Stimulated activated memory B cell treated with anti-CD40 and anti-IgM and Interleukin-4, amounts not matched to agents 10 μg/mL and 1 μg/mL and 100 μg/mL, for 72 hours (primary cell): ENCODE measurements at regions not wholly inside any gene's neighbourhood (a gene's known extent, or its start where the extent isn't known, plus 50 kb on each side); places are given as distances from the start of the nearest gene placed in this dataset.
"Not testable (repeated sequence)": the region's sequence is repeated elsewhere in the genome, so short reads cannot be mapped to it uniquely, and the experiment has no call there.

Experiments used
- ATAC-seq: fragments of 150-1000 bp; cut with Tn5 transposase; 2 replicates; pipeline ENCODE4 v1.10.0; 2021
- H3K27ac Mint-ChIP-seq: one replicate; pipeline ENCODE4 v1.8.0; 2022; ENCODE audit warnings: mild to moderate bottlenecking, mixed read lengths
- H3K27me3 Mint-ChIP-seq: one replicate; pipeline ENCODE4 v1.8.0; 2022; ENCODE audit warnings: mixed read lengths
- H3K36me3 Mint-ChIP-seq: one replicate; pipeline ENCODE4 v1.8.0; 2022; ENCODE audit warnings: mixed read lengths
- H3K4me1 Mint-ChIP-seq: one replicate; pipeline ENCODE4 v1.8.0; 2022; ENCODE audit warnings: mixed read lengths
- H3K4me3 Mint-ChIP-seq: one replicate; pipeline ENCODE4 v1.8.0; 2022; ENCODE audit warnings: mild to moderate bottlenecking, moderate library complexity, mixed read lengths
- H3K9me3 Mint-ChIP-seq: one replicate; pipeline ENCODE4 v1.8.0; 2022; ENCODE audit warnings: mixed read lengths

GRCh38 chr12:83931451-83931850 lies 981.1 kb downstream of the SLC6A15 start:
- no peaks in the 10 kb centered on the region for H3K4me1 Mint-ChIP-seq
- no peaks in the 10 kb centered on the region for H3K36me3 Mint-ChIP-seq
- H3K9me3 Mint-ChIP-seq: peaks cover 3% of the 10 kb centered on the region
- no peak for ATAC-seq
- H3K27me3 Mint-ChIP-seq: no peaks in the 10 kb centered on the region
- no peak overlapping the region for H3K4me3 Mint-ChIP-seq
- no peak overlapping the region for H3K27ac Mint-ChIP-seq

- not testable (repeated sequence) for H3K9me3 Mint-ChIP-seq, H3K36me3 Mint-ChIP-seq, H3K4me1 Mint-ChIP-seq, H3K27me3 Mint-ChIP-seq, H3K27ac Mint-ChIP-seq, ATAC-seq, H3K4me3 Mint-ChIP-seq
Observed at GRCh38 chr12:83929792-83930191, 982.8 kb downstream of the SLC6A15 start.

GRCh38 chr12:83920821-83921547 lies 991.6 kb downstream of the SLC6A15 start:
- Mint-ChIP-seq H3K36me3 (no peaks in the 10 kb centered on the region), H3K9me3 (no peaks in the 10 kb centered on the region), H3K27me3 (no peaks in the 10 kb centered on the region), H3K27ac (no peak overlapping the region), H3K4me3 (no peak overlapping the region), H3K4me1 (no peaks in the 10 kb centered on the region)
- ATAC-seq: no peak

GRCh38 chr12:83919081-83919480 lies 993.5 kb downstream of the SLC6A15 start:
- Mint-ChIP-seq H3K27me3 (no peaks in the 10 kb centered on the region), H3K27ac (no peak overlapping the region), H3K36me3 (no peaks in the 10 kb centered on the region), H3K9me3 (no peaks in the 10 kb centered on the region), H3K4me1 (no peaks in the 10 kb centered on the region), H3K4me3 (no peak overlapping the region)
- ATAC-seq: no peak

- Mint-ChIP-seq H3K4me1 (no peaks in the 10 kb centered on the region), H3K9me3 (peaks cover 7% of the 10 kb centered on the region), H3K27ac (no peak overlapping the region), H3K36me3 (no peaks in the 10 kb centered on the region), H3K4me3 (no peak overlapping the region), H3K27me3 (no peaks in the 10 kb centered on the region)
- no peak for ATAC-seq
Observed at GRCh38 chr12:83904175-83904574, 1008.4 kb downstream of the SLC6A15 start.

GRCh38 chr12:83896416-83896815 lies 1016.2 kb downstream of the SLC6A15 start:
- Mint-ChIP-seq H3K27me3 (no peaks in the 10 kb centered on the region), H3K27ac (no peak overlapping the region), H3K36me3 (no peaks in the 10 kb centered on the region), H3K9me3 (peaks cover 9% of the 10 kb centered on the region), H3K4me1 (no peaks in the 10 kb centered on the region), H3K4me3 (no peak overlapping the region)
- ATAC-seq: no peak

- Mint-ChIP-seq H3K36me3 (no peaks in the 10 kb centered on the region), H3K4me1 (no peaks in the 10 kb centered on the region), H3K4me3 (no peak overlapping the region), H3K27me3 (no peaks in the 10 kb centered on the region), H3K27ac (no peak overlapping the region), H3K9me3 (peaks cover 3% of the 10 kb centered on the region)
- no peak for ATAC-seq
Observed at GRCh38 chr12:83893101-83893500, 1019.5 kb downstream of the SLC6A15 start.

- Mint-ChIP-seq H3K4me3 (no peak overlapping the region), H3K4me1 (no peaks in the 10 kb centered on the region), H3K36me3 (no peaks in the 10 kb centered on the region), H3K9me3 (peaks cover 3% of the 10 kb centered on the region), H3K27ac (no peak overlapping the region), H3K27me3 (no peaks in the 10 kb centered on the region)
- ATAC-seq: no peak
Observed at GRCh38 chr12:83889745-83890144, 1022.9 kb downstream of the SLC6A15 start.

- no peaks in the 10 kb centered on the region for H3K36me3 Mint-ChIP-seq
- H3K9me3 Mint-ChIP-seq: peaks cover 3% of the 10 kb centered on the region
- ATAC-seq: no peak
- no peaks in the 10 kb centered on the region for H3K27me3 Mint-ChIP-seq
- no peak overlapping the region for H3K27ac Mint-ChIP-seq
- no peaks in the 10 kb centered on the region for H3K4me1 Mint-ChIP-seq
- no peak overlapping the region for H3K4me3 Mint-ChIP-seq
Observed at GRCh38 chr12:83886479-83886878, 1026.1 kb downstream of the SLC6A15 start.

- not testable (repeated sequence) for ATAC-seq, H3K4me1 Mint-ChIP-seq, H3K27me3 Mint-ChIP-seq, H3K36me3 Mint-ChIP-seq, H3K4me3 Mint-ChIP-seq, H3K9me3 Mint-ChIP-seq, H3K27ac Mint-ChIP-seq
Observed at GRCh38 chr12:83870921-83871599, 1041.5 kb downstream of the SLC6A15 start.

- H3K27me3 Mint-ChIP-seq: no peaks in the 10 kb centered on the region
- no peak for ATAC-seq
- H3K36me3 Mint-ChIP-seq: no peaks in the 10 kb centered on the region
- H3K27ac Mint-ChIP-seq: no peak overlapping the region
- no peaks in the 10 kb centered on the region for H3K4me1 Mint-ChIP-seq
- H3K9me3 Mint-ChIP-seq: no peaks in the 10 kb centered on the region
- no peak overlapping the region for H3K4me3 Mint-ChIP-seq
Observed at GRCh38 chr12:83866477-83866876, 1046.1 kb downstream of the SLC6A15 start.

GRCh38 chr12:83865431-83865830 lies 1047.2 kb downstream of the SLC6A15 start:
- Mint-ChIP-seq H3K4me3 (no peak overlapping the region), H3K27me3 (no peaks in the 10 kb centered on the region), H3K9me3 (no peaks in the 10 kb centered on the region), H3K4me1 (no peaks in the 10 kb centered on the region), H3K36me3 (no peaks in the 10 kb centered on the region), H3K27ac (no peak overlapping the region)
- ATAC-seq: no peak

GRCh38 chr12:83864054-83864453 lies 1048.5 kb downstream of the SLC6A15 start:
- H3K4me1 Mint-ChIP-seq: no peaks in the 10 kb centered on the region
- H3K36me3 Mint-ChIP-seq: no peaks in the 10 kb centered on the region
- no peaks in the 10 kb centered on the region for H3K27me3 Mint-ChIP-seq
- no peak overlapping the region for H3K27ac Mint-ChIP-seq
- H3K9me3 Mint-ChIP-seq: no peaks in the 10 kb centered on the region
- no peak overlapping the region for H3K4me3 Mint-ChIP-seq
- ATAC-seq: no peak

- Mint-ChIP-seq H3K27ac (no peak overlapping the region), H3K9me3 (peaks cover 19% of the 10 kb centered on the region), H3K27me3 (no peaks in the 10 kb centered on the region), H3K4me3 (no peak overlapping the region), H3K4me1 (no peaks in the 10 kb centered on the region), H3K36me3 (no peaks in the 10 kb centered on the region)
- no peak for ATAC-seq
Observed at GRCh38 chr12:83859021-83859420, 1053.6 kb downstream of the SLC6A15 start.

GRCh38 chr12:83856803-83857202 lies 1055.8 kb downstream of the SLC6A15 start:
- Mint-ChIP-seq H3K9me3 (peaks cover 21% of the 10 kb centered on the region), H3K4me3 (no peak overlapping the region), H3K4me1 (no peaks in the 10 kb centered on the region), H3K27ac (no peak overlapping the region), H3K36me3 (no peaks in the 10 kb centered on the region), H3K27me3 (no peaks in the 10 kb centered on the region)
- ATAC-seq: no peak

- Mint-ChIP-seq H3K36me3 (no peaks in the 10 kb centered on the region), H3K4me3 (no peak overlapping the region), H3K27ac (no peak overlapping the region), H3K27me3 (no peaks in the 10 kb centered on the region), H3K4me1 (no peaks in the 10 kb centered on the region), H3K9me3 (peaks cover 6% of the 10 kb centered on the region)
- no peak for ATAC-seq
Observed at GRCh38 chr12:83850531-83850930, 1062.1 kb downstream of the SLC6A15 start.
